Stimulated activated CD4-positive, alpha-beta T cell treated with anti-CD3 and anti-CD28 coated beads, Interleukin-12 subunit alpha, Interleukin-12 subunit beta, amount 100 ng/mL, for 48 hours (primary cell): ENCODE measurements at regions not wholly inside any gene's neighbourhood (a gene's known extent, or its start where the extent isn't known, plus 50 kb on each side); places are given as distances from the start of the nearest gene placed in this dataset.

Experiments used
- DNase-seq, 3 donors: peaks; one replicate each; pipeline ENCODE4 v3.0.0-alpha.2; 2020; ENCODE audit warnings: low read depth in 2 of 3, low spot score in 1 of 3

- DNase-seq = no peak
Observed at GRCh38 chr7:17477182-17477581, 178.7 kb downstream of the AHR start.

GRCh38 chr7:17481118-17481517 is 182.7 kb downstream of the AHR start:
- no peak for DNase-seq

DNA sequence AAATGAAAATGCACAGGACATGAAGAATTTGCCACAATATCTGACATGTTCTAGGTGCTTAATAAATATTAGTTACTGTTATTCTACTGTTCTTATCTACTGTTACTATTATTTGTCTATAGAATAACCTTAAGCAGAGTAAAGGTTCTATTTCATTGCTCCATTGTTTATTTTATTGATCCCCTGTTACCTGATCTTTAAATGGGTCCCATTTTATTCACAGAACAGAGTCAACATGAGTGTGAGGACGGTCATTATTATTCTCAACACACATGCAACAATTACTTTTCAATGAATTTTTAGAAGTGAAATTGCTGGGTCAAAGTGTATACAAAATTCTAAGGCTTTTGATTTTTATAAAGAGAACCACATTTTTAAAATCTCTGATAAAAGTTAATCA is 186.9 kb downstream of the AHR start:
- no peak for DNase-seq

DNA sequence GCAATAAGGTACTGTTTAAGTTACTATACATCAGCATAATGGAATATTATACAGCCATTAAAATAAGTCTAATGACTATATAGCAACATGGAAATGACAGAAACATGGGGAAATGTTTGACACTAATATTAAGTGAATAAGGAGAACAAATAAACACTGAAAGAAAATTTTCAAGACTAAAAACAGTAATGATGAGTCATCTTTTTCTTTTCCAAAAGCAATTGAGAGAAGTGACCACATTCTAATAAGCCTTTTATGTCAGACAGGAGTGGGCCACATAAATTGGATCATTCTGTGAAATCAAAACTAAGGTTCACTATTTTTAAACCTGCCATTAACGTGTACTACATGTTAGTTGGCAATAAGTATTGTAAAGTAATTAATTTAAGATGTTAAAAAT is 187.5 kb downstream of the AHR start:
- DNase-seq = no peak

DNA sequence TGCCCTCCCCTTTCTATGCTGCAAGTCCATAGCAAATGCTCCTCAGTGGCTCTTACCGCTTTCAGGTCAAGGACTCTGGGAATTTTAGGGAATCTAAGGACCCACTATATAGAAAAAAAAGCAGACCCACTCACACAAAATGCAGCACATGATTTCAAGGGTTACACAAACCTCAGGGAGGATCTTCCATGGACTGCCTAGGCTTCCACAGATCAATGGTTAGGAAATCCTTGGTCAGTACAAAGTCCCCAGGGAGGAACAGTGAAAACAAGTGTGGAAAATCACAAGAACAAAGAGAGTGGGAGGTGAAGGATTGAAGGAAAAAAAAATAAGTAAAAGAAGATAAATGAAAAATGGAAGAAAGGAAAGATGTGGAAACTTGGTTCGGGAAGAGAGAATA is 188.4 kb downstream of the AHR start:
- no peak for DNase-seq

DNA sequence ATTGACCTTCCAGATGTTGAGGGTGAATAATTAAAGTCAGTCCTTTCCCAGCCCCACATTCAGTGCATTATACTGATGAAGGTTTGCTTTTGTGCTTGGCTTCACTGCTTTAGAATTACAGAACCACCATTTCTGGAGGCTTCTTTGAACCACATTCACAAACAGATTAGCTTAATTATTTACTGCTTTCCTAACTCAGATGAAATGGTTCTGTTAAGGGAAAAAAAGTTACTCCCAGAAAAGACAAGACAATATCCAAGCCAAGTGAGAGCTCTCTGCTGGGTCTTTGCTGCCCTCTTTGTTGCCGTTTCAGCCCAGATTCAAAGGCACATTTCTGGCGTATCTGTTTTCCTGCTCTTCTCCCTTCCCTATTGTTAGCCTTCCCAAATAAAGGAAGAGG is 188.9 kb downstream of the AHR start:
- DNase-seq = no peak

- DNase-seq = no peak
Observed at GRCh38 chr7:17488829-17489228, 190.4 kb downstream of the AHR start.

DNA sequence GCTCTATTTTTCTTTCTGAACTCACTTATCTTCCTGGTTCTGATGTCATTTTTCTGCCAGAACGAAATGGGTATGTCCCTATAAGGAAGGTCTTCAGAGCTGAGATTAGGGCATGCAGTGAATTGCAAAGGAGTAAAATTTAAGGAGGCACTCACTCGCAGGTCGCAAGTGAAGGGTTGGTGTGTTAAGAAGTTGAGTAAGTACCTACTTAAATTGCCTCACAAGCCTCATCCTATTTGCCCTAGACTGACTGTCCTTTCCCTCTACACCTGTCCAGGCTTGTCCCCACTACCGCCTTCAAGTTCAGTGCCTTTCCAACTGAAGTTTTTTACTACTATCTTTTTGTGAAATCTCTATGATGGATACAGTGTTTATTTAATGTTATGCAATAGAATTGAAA is 191.5 kb downstream of the AHR start:
- no peak for DNase-seq

DNA sequence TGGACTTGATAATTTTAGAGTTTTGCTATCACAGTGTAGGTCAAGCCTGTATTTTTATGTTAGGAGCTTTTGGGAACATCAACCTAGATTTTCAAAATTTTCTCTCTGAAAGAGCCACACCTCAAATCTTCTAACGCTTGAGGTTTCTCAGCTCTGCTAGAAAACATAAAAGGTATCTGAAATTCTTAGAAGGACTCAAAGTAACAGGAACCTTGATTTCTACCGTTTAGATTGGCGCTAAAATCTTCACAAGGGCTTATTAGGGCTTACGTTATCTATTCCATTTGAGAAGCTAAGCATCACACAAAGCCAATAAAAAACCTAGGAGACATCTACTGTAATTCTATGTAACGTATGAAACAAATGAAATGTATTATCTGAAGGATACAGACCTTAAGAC is 192.4 kb downstream of the AHR start:
- DNase-seq = no peak

GRCh38 chr7:17492437-17492836 is 194.0 kb downstream of the AHR start:
- no peak for DNase-seq

DNA sequence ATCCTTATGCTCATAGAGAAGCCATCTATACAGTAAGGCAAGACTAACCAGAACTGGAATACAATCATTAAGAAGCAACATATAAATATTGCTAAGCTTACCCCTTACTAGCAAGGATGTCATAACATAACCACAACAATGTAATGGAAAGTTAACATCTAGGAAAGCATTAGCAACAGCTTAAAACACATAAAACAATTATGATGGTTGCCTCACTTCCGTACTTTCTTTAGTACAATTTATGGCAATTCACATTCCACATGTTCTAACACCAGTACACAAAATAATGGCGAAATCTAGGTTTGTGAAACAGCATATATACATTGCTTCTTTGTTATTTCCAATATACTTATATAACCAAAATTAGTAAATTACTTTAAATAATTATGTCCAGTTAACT is 195.0 kb downstream of the AHR start:
- no peak for DNase-seq

- no peak for DNase-seq
Observed at GRCh38 chr7:17495655-17496394, 197.4 kb downstream of the AHR start.

DNA sequence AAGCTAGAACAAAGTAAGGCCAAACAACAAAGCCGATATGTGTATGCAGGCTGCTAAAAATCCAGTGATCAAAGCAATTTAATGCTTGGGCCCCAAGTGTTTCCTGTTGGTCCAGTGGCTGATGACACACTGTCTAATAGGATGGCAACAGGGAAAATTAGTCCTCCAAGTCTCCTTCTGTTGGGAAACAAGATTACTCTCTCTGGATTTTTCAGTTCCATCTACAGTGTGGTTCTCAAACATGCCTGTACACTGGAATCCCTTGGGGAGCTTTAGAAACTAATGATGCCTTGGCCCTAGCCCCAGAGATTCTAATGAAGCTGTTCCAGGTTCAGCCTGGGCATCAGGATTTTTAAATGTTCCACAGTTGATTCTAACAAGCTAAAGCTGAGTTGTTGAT is 198.7 kb downstream of the AHR start:
- DNase-seq = no peak

GRCh38 chr7:17497549-17498167 is 199.2 kb downstream of the AHR start:
- DNase-seq = no peak

- no peak for DNase-seq
Observed at GRCh38 chr7:17498230-17498629, 199.8 kb downstream of the AHR start.

- no peak for DNase-seq
Observed at GRCh38 chr7:17500736-17501135, 202.3 kb downstream of the AHR start.

DNA sequence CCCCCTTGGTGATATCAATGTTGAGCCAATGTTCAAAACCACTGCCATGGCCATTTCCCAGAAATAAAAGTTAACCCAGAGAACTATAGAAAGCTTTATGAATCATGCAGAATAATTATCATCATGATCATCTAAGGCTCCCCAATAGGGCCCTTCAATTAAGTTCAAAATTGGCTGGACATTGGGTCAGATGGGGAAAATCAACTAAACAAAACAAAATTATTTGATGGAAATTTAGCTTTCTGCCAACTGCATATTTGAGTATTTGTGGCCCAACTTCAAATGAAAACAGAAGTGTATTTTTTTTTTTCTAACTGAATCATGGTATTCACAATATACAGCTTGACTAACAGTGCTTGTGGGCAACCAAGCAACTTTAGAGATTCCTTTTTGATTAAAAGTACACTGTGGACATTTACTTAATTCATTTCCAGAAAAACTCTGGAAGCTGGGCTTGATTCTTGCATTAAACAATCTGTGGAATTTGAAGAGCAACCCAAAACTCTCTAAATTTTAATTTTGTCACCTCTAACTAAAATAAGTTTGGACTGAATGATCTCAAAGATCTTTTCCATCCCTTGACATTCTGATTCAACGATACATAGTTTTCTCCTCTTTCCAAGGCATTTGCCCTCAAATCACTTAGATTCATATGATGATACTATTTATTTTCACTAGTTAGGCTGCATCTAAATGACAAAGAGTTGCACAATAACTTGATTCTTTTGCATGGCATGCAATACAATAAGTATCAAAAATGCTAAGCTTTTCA is 203.2 kb downstream of the AHR start:
- no peak for DNase-seq

DNA sequence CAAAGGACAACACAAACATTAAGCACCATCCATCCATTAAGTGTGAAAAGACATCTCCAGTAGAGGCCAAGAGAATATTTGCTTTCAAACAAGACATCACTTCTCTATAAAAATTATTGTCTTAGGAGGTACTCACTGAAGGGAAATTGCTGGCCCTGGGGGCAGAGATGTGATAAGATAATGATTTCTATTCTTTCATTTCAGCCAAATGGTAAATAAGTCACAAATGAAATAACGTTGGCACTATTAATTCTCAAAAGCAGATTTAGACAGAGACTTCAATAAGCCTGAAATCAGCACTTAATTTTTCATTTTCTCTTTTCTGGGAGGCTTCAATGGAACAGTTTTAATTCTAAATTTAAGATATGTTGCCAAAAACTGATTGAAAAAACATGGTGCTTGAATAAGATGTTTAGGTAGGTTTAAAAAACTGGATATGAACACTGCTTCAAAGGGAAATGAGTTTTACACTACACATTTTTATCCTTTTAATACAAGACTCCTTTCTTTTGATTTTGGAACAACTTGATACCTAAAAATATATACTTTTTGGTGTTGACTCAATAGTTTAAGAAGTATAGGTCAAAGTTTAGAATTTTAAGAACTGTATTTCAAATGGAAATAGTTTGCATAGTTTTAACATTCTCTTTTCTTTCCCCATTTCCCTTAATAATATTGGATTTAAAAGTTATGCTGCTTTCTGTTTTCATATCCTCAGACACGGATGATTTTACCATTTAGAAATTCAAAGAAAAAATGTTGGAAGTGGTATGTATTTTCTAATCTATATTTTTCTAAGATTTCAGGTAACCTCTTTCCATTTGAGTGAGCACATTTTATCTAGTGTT is 204.0 kb downstream of the AHR start:
- no peak for DNase-seq

DNA sequence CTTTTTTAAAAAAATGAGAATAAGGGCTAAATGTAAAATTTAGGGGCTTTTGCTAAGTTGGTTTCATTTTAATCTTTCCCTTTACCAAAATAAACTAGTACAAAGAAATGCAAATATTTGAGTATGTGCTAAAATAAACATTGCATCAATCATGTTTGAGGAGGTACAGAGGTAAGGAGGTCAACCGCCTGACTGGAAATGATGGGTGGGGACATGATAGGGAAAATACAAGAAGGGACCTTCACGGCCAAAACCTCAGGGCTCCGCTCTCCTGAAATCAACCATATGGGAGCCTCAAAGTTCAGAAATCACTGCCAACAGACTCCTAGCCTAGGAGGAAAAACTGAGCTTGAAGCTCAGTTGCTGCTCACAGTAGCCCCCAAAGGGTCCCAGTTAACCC is 207.6 kb downstream of the AHR start:
- DNase-seq = no peak

DNA sequence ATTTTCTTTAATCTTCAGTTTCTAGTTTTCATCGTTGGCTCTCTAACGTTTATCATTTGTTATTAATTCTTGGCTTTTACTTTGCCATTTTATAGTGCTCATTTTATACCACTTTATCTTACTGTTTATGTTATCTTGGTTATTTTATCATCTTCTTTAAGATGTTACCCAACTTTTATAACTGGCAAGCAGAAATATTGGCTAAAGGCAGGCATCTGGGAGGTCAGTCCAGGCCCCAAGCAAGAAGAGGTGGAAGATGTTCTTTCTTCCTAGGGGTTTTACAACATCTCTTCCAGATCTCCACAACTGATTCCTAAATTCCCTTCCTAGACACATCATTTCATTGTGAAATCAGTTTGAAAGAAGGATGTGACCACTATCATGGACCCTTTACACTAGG is 208.1 kb downstream of the AHR start:
- no peak for DNase-seq

- DNase-seq = no peak
Observed at GRCh38 chr7:17507717-17508116, 209.3 kb downstream of the AHR start.
